HepG2 (cell line): ENCODE measurements at regions not wholly inside any gene's neighbourhood (a gene's known extent, or its start where the extent isn't known, plus 50 kb on each side); places are given as distances from the start of the nearest gene placed in this dataset.

ENCODE experiments used
- ATAC-seq: fragments of 200-7000 bp; cut with Tn5 transposase; 3 replicates; pipeline ENCODE4 v1.9.1; 2020; ENCODE audit warnings: mild to moderate bottlenecking, moderate library complexity
- BruUV-seq: library from RNA; stranded (reverse); fragments of 400-500 nt; replicated peaks from 2 replicates; lab custom pipeline; 2021; lab: Mats Ljungman, UMichigan
- CTCF ChIA-PET: fragments of 300-600 bp; formaldehyde crosslinking; extraction: SDS; loops from one replicate; lab custom pipeline; 2021; ENCODE audit warnings: low total read pairs, inconsistent platforms, low intra/inter-chr PET ratio; lab: Yijun Ruan, JAX
- POLR2A ChIA-PET: fragments of 350-600 bp; sonication (Branson Sonifier 250); formaldehyde crosslinking; loops from one replicate; lab custom pipeline; 2020; ENCODE audit warnings: antibody characterized with exemption, inconsistent platforms; lab: Yijun Ruan, JAX
- DNase-seq: peaks from one replicate; pipeline ENCODE4 v3.0.0-alpha.2; 2015; ENCODE audit warnings: low spot score
- FAIRE-seq: peaks from 3 replicates; lab custom pipeline; 2011; peaks lifted over from hg19 to GRCh38; lab: Jason Lieb, UNC
- H2AFZ ChIP-seq: one replicate; pipeline ENCODE4 v1.6.1; 2011; ENCODE audit warnings: low read length, inconsistent platforms
- H3K27ac ChIP-seq: fragments of 300-600 bp; 3 replicates; pipeline ENCODE4 v1.8.0; 2011; ENCODE audit warnings: mixed run types, mild to moderate bottlenecking, mixed read lengths, low read length, inconsistent platforms; ENCODE audit not compliant: insufficient read depth; ENCODE audit errors: extremely low read length
- H3K27me3 ChIP-seq, 2 experiments: fragments of 200-600 bp in 1 of 2; 2 replicates in 1 of 2; 3 replicates in 1 of 2; pipeline versions ENCODE4 v1.6.0 to v1.8.0; 2011; ENCODE audit warnings: low read length in 2 of 2, mild to moderate bottlenecking in 2 of 2, moderate library complexity in 2 of 2, inconsistent platforms in 1 of 2; ENCODE audit not compliant: insufficient read depth in 2 of 2, control insufficient read depth in 1 of 2
- H3K36me3 ChIP-seq, 2 experiments: fragments of 200-600 bp in 1 of 2; replicated peaks in 1 of 2; 2 replicates in 1 of 2; 3 replicates in 1 of 2; pipeline versions ENCODE4 v1.5.1 to v1.8.0; 2011; ENCODE audit warnings: low read length in 2 of 2, inconsistent platforms in 1 of 2; ENCODE audit not compliant: insufficient read depth in 2 of 2, control insufficient read depth in 1 of 2
- H3K4me1 ChIP-seq: 2 replicates; pipeline ENCODE4 v1.5.1; 2012; ENCODE audit warnings: low read length, inconsistent platforms; ENCODE audit not compliant: insufficient read depth
- H3K4me2 ChIP-seq: 2 replicates; pipeline ENCODE4 v1.6.0; 2011; ENCODE audit warnings: low read depth, low read length, inconsistent platforms
- H3K4me3 ChIP-seq, 3 experiments: fragments of 200-600 bp in 1 of 3; sonication (generic), shearing (Covaris generic) in 1 of 3; replicated peaks in 1 of 3; 2 replicates each; pipeline ENCODE4 v1.5.1; 2011 to 2016; ENCODE audit warnings: low read length in 3 of 3, inconsistent platforms in 2 of 3, low read depth in 2 of 3, mild to moderate bottlenecking in 2 of 3, control low read depth in 1 of 3, mixed read lengths in 1 of 3; ENCODE audit not compliant: insufficient read depth in 1 of 3
- H3K79me2 ChIP-seq: one replicate; pipeline ENCODE4 v1.6.1; 2011; ENCODE audit warnings: low read length, inconsistent platforms; ENCODE audit not compliant: insufficient read depth
- H3K9ac ChIP-seq: 2 replicates; pipeline ENCODE4 v1.6.0; 2011; ENCODE audit warnings: mild to moderate bottlenecking, low read depth, low read length, inconsistent platforms; ENCODE audit not compliant: insufficient read depth
- H3K9me3 ChIP-seq: 2 replicates; pipeline ENCODE4 v1.5.1; 2012; ENCODE audit warnings: mild to moderate bottlenecking, low read length
- H4K20me1 ChIP-seq: 2 replicates; pipeline ENCODE4 v1.6.0; 2011; ENCODE audit warnings: inconsistent platforms, mild to moderate bottlenecking, low read length, moderate library complexity; ENCODE audit not compliant: insufficient read depth
- DMTF1 ChIP-seq: sonication (generic); formaldehyde crosslinking; IDR thresholded peaks from 2 replicates; pipeline ENCODE4 v1.4.0; 2020; ENCODE audit warnings: mild to moderate bottlenecking, missing genetic modification reagents
- FOXM1 ChIP-seq: sonication (generic); formaldehyde crosslinking; IDR thresholded peaks from 2 replicates; pipeline ENCODE4 v1.5.0; 2020; ENCODE audit warnings: missing genetic modification reagents
- KLF12 ChIP-seq: sonication (generic); formaldehyde crosslinking; IDR thresholded peaks from 2 replicates; pipeline ENCODE4 v1.4.0; 2020; ENCODE audit warnings: missing genetic modification reagents, borderline replicate concordance
- ZNF558 ChIP-seq: sonication (generic); formaldehyde crosslinking; IDR thresholded peaks from 2 replicates; pipeline ENCODE4 v1.9.0; 2022; ENCODE audit warnings: mild to moderate bottlenecking, missing genetic modification reagents, borderline replicate concordance
- whole genome bisulfite sequencing: methylation state at CpG from one replicate; pipeline ENCODE4 v1.1.6; 2017; ENCODE audit warnings: low lambda C conversion rate; 5-methylcytosine and 5-hydroxymethylcytosine counted together
- in situ Hi-C: cut with HindIII; loops from 2 replicates; pipeline ENCODE4 v1.10.0; 2017; ENCODE audit warnings: low pct_unique_long_range_greater_than_20kb; ENCODE audit not compliant: extremely low pct_ligation_motif_present
- intact Hi-C: fragments of 100-400 bp; cut with micrococcal nuclease; formaldehyde crosslinking; loops from one replicate; pipeline ENCODE4 v1.10.0; 2022; ENCODE audit not compliant: unreplicated experiment

- no peak for TF ChIP-seq DMTF1
- TF ChIP-seq, all 625 proteins: peak for 0
These were observed 94.5 kb upstream of the CD180 start (continued) for GRCh38 chr5:67291066-67291465.

GRCh38 chr5:67290655-67291054 is 94.1 kb upstream of the CD180 start:
- no peak for TF ChIP-seq KLF12 (CRISPR knock-in tag)
- TF ChIP-seq ZNF558 (CRISPR knock-in tag), result no peak
- TF ChIP-seq FOXM1 (CRISPR knock-in tag), result no peak
- Histone ChIP-seq H3K4me3 (no peak overlapping the region), H3K79me2 (no peaks in the 10 kb centered on the region), H2AFZ (no peak overlapping the region), H3K4me1 (peaks cover 9% of the 10 kb centered on the region; the same call in 1 of the 2 replicates), H3K36me3 (no peaks in the 10 kb centered on the region), H3K27me3 (no peaks in the 10 kb centered on the region), H3K9me3 (no peaks in the 10 kb centered on the region), H4K20me1 (no peaks in the 10 kb centered on the region), H3K9ac (no peak overlapping the region), H3K4me2 (no peak overlapping the region), H3K27ac (no peak overlapping the region)
- DNase-seq (no peak), FAIRE-seq (no peak), ATAC-seq (no peak)
- intact Hi-C loops (no loop called here), in situ Hi-C loops (no loop called here)
- ChIA-PET CTCF (no interaction called here), POLR2A (no interaction called here)
- BruUV-seq, result no TSS peak
- 37% methylated on average over 3 of the region's 3 CpGs for WGBS
